Heart left ventricle (tissue), 16 donors: ENCODE measurements at regions not wholly inside any gene's neighbourhood (a gene's known extent, or its start where the extent isn't known, plus 50 kb on each side); places are given as distances from the start of the nearest gene placed in this dataset.
A peak's percentile ranks its signal among the peaks of the same experiment; 100 is the strongest.

ENCODE experiments used
- ATAC-seq, 4 donors: fragments of 200-7000 bp; cut with Tn5 transposase; one replicate each; pipeline ENCODE4 v1.9.1; 2020 to 2022; ENCODE audit warnings: moderate library complexity in 4 of 4, mild to moderate bottlenecking in 3 of 4, moderate number of reproducible peaks in 1 of 4
- DNase-seq, 5 donors: peaks; one replicate each; pipeline ENCODE4 v3.0.0-alpha.2; 2020
- H3K27ac ChIP-seq, 12 donors: fragments of 200-600 bp; sonication (generic) in 4 of 12; one replicate each; pipeline versions ENCODE4 v1.5.0 to v1.8.0; 2016 to 2022; ENCODE audit warnings: mild to moderate bottlenecking in 2 of 12
- H3K27me3 ChIP-seq, 9 donors: fragments of 200-600 bp; sonication (generic) in 2 of 9; one replicate each; pipeline versions ENCODE4 v1.5.1 to v1.8.0; 2016 to 2022; ENCODE audit warnings: mild to moderate bottlenecking in 3 of 9
- H3K36me3 ChIP-seq, 9 donors: fragments of 200-600 bp; sonication (generic) in 2 of 9; one replicate each; pipeline versions ENCODE4 v1.5.0 to v1.8.0; 2018 to 2022; ENCODE audit warnings: mild to moderate bottlenecking in 2 of 9
- H3K4me1 ChIP-seq, 12 donors: fragments of 200-600 bp; sonication (generic) in 4 of 12; one replicate each; pipeline versions ENCODE4 v1.5.0 to v1.8.0; 2016 to 2022; ENCODE audit warnings: mild to moderate bottlenecking in 3 of 12
- H3K4me3 ChIP-seq, 12 donors: fragments of 200-600 bp; sonication (generic) in 4 of 12; one replicate each; pipeline versions ENCODE4 v1.5.0 to v1.8.0; 2017 to 2022; ENCODE audit warnings: mild to moderate bottlenecking in 9 of 12, moderate library complexity in 4 of 12
- H3K9me3 ChIP-seq, 12 donors: fragments of 200-600 bp; sonication (generic) in 4 of 12; one replicate each; pipeline versions ENCODE4 v1.5.0 to v1.8.0; 2016 to 2022; ENCODE audit warnings: mild to moderate bottlenecking in 1 of 12
- CTCF ChIP-seq, 12 donors: fragments of 200-600 bp; sonication (generic) in 4 of 12; IDR thresholded peaks; one replicate each; pipeline versions ENCODE4 v1.5.0 to v1.8.0; 2018 to 2022; ENCODE audit warnings: antibody characterized with exemption in 12 of 12, mild to moderate bottlenecking in 5 of 12
- POLR2A ChIP-seq, 2 donors: fragments of 450-650 bp; IDR thresholded peaks; one replicate each; pipeline ENCODE4 v1.6.1; 2017; ENCODE audit warnings: antibody characterized with exemption in 2 of 2, mild to moderate bottlenecking in 2 of 2, moderate library complexity in 2 of 2
- whole genome bisulfite sequencing, 4 donors: extraction: QIAGEN DNeasy Blood & Tissue Kit in 2 of 4; methylation state at CpG; one replicate each; pipeline versions ENCODE4 v1.1.5 to v1.1.7; 2013 to 2018; 5-methylcytosine and 5-hydroxymethylcytosine counted together
- intact Hi-C, 10 donors: fragments of 100-400 bp; cut with DNase I; formaldehyde crosslinking; loops; one replicate each; pipeline versions ENCODE4 v1.11.1 to v1.14.2; 2022
- donor health status: ischemic (EF 13 %, LVEDD 7.1; RV severe dilation, severe dysfunction).
- donor health status: healthy with polysubstance abuse.
- donor health status: DM: no; HTN: yes; CAD: no.
- donor health status: DM: no; HTN: no; CAD: no.
- donor health status: ischemic (EF 25% LVEDD 6.9; RV normal size, moderate dysfunction).
- donor health status: ischemic (EF 25% LVEDD 5.7; RV mildly dilated, moderate dysfunction).
- donor health status: healthy.
- donor health status: DM: yes; HTN: yes; CAD: no.
- donor health status: ischemic (EF 35%, LVEDD 5.7; RV mildly dilated, moderate dysfunction).
- donor health status: nonischemic (EF 11% LVEDD 7.7; RV severe dilation, severe dysfunction).
- donor health status: DM: yes; HTN: yes; CAD: no.
- donor health status: PGD.
- donor health status: ischemic (EF 29% LVEDD 5.4; RV normal size, mild dysfunction).
- donor health status: nonischemic (EF 23%, LVEDD 6.1; RV moderate dilation, normal function).

- ATAC-seq (no peak), DNase-seq (no peak)
- TF ChIP-seq CTCF (IDR thresholded peaks at IDR 0.05): no peak
- TF ChIP-seq POLR2A (IDR thresholded peaks at IDR 0.05): no peak
- H3K9me3 ChIP-seq: no peaks in the 10 kb centered on the region
- no peaks in the 10 kb centered on the region for H3K4me1 ChIP-seq
- intact Hi-C loops: no loop called here
- H3K27me3 ChIP-seq: no peaks in the 10 kb centered on the region
- 57 to 77% (median 63%) methylated on average over 5 of the region's 5 CpGs for WGBS, 4 donors
- no peaks in the 10 kb centered on the region for H3K36me3 ChIP-seq
- H3K4me3 ChIP-seq: no peak overlapping the region
- H3K27ac ChIP-seq: no peak overlapping the region
Measured at GRCh38 chr6:19169366-19169765, 667.8 kb upstream of the ID4 start.

DNA sequence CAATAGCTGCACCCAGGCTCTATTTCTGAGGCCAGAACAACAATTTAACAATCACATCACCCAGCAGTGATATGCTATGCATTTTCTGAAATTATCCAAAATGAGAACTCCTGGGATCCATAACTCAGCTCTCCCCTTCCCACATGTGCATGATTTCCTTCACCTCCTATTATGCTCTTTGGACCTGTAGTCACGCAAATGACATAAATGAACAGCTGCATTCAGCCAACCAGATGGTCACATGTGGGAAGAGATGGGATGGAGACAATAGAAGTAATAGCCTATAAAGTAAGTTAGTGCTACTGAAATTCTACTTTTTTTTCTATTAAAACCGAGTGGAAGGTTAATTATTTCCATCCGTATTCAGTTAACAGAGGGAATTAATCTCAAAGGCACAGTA, 662.1 kb upstream of the ID4 start:
- WGBS, 4 donors: 71 to 79% (median 78%) methylated on average over 3 of the region's 3 CpGs
- no peak for TF ChIP-seq POLR2A (IDR thresholded peaks at IDR 0.05)
- TF ChIP-seq CTCF (IDR thresholded peaks at IDR 0.05): no peak

DNA sequence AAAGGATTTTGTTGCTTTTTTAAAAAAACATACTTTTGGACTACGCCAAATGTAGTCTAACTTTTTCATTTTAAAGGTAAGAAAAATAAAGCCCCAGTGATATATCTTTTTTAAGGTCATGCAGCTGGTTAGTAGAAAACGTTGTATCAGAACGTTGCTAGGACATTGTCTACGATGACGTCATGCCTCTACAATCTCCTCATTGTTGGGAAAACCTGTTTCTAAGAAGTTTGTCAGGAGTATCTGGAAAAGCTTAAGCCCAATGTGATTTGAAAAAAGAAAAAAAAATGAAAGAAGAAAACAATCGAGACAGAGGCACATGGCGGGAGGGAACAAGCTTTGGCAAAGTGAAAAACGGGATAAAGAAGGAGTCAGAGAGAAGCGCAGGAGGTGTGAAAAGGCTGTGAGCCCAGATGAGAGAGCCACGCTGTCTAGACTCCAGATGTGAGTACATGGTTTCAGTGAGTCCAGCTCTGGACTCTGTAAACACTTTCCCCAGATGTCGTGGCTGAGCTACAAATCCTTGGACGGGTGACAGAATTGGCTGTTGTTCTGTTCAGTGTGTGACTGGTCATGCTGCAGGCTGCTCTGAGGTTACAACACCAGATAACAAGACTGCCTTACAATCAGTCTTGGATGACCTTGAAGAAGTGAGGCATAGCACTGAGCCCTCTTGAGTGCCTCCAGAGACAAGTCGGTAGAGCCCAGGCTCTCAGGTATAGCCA, 656.7 kb upstream of the ID4 start:
- 23 to 36% (median 32%) methylated on average over 12 to 13 of the region's 13 CpGs for WGBS, 4 donors
- H3K27ac ChIP-seq: peak overlapping the region in 9 of 12 donors; percentile 11 to 66 (median 48)
- ATAC-seq: peak; percentile 96 to 99 (median 98)

More for the DNA sequence above, 662.1 kb upstream of the ID4 start:
- H3K4me1 ChIP-seq: peaks cover 0 to 2% (median 0%) of the 10 kb centered on the region in 12 donors
- H3K27ac ChIP-seq: no peak overlapping the region
- ATAC-seq (no peak), DNase-seq (no peak)
- no peaks in the 10 kb centered on the region for H3K36me3 ChIP-seq
- H3K27me3 ChIP-seq: no peaks in the 10 kb centered on the region
- H3K9me3 ChIP-seq: peaks cover 0 to 21% (median 11%) of the 10 kb centered on the region in 12 donors
- intact Hi-C loops: no loop called here
- H3K4me3 ChIP-seq: no peak overlapping the region

More for the DNA sequence above, 656.7 kb upstream of the ID4 start:
- Histone ChIP-seq H3K36me3 (no peaks in the 10 kb centered on the region), H3K4me3 (no peak overlapping the region), H3K9me3 (peaks cover 0 to 28% (median 11%) of the 10 kb centered on the region in 12 donors), H3K27me3 (no peaks in the 10 kb centered on the region), H3K4me1 (peaks cover 0 to 16% (median 2%) of the 10 kb centered on the region in 12 donors)
- peak; percentile 55 to 82 (median 78) for DNase-seq
- TF ChIP-seq CTCF (IDR thresholded peaks at IDR 0.05) (no peak), POLR2A (IDR thresholded peaks at IDR 0.05) (no peak)
- intact Hi-C loops: loop anchor here in 2 of 10 donors (10.0 kb wide), 1 partner anchor 146 kb away; no protein-coding TSS in a partner anchor
